Mucosa of descending colon (tissue), 3 donors: ENCODE measurements at regions not wholly inside any gene's neighbourhood (a gene's known extent, or its start where the extent isn't known, plus 50 kb on each side); places are given as distances from the start of the nearest gene placed in this dataset.

Source experiments
- ATAC-seq: fragments of 200-7000 bp; cut with Tn5 transposase; one replicate; pipeline ENCODE4 v1.9.1; 2020; ENCODE audit warnings: mild to moderate bottlenecking, moderate library complexity
- DNase-seq, 3 donors: peaks; one replicate each; pipeline ENCODE4 v3.0.0-alpha.2; 2020
- H3K36me3 ChIP-seq: fragments of 200-600 bp; one replicate; pipeline ENCODE4 v1.8.0; 2021; ENCODE audit warnings: low read depth, mild to moderate bottlenecking
- H3K4me1 ChIP-seq: fragments of 200-600 bp; one replicate; pipeline ENCODE4 v1.8.0; 2021; ENCODE audit warnings: low read depth, mild to moderate bottlenecking
- H3K4me3 ChIP-seq: fragments of 200-600 bp; one replicate; pipeline ENCODE4 v1.8.0; 2021; ENCODE audit warnings: mild to moderate bottlenecking
- H3K9me3 ChIP-seq: fragments of 200-600 bp; one replicate; pipeline ENCODE4 v1.8.0; 2021; ENCODE audit warnings: mild to moderate bottlenecking
- intact Hi-C, 2 donors: fragments of 100-400 bp; cut with DNase I in 1 of 2; cut with micrococcal nuclease in 1 of 2; formaldehyde crosslinking; loops; one replicate each; pipeline versions ENCODE4 v1.11.0 to v1.11.1; 2022; cut with DNase I, micrococcal nuclease
- TF ChIP-seq, protein P1 (sequence below): fragments of 200-600 bp; IDR thresholded peaks from one replicate; pipeline ENCODE4 v1.8.0; 2022; ENCODE audit warnings: antibody characterized with exemption, mild to moderate bottlenecking
- donor health status: DM: no; HTN: no; CAD: no; lungs with moderate emphysema.
- donor health status: DM: no; HTN: no; CAD: no.
- donor health status: DM: no; HTN: yes; CAD: no.

DNA sequence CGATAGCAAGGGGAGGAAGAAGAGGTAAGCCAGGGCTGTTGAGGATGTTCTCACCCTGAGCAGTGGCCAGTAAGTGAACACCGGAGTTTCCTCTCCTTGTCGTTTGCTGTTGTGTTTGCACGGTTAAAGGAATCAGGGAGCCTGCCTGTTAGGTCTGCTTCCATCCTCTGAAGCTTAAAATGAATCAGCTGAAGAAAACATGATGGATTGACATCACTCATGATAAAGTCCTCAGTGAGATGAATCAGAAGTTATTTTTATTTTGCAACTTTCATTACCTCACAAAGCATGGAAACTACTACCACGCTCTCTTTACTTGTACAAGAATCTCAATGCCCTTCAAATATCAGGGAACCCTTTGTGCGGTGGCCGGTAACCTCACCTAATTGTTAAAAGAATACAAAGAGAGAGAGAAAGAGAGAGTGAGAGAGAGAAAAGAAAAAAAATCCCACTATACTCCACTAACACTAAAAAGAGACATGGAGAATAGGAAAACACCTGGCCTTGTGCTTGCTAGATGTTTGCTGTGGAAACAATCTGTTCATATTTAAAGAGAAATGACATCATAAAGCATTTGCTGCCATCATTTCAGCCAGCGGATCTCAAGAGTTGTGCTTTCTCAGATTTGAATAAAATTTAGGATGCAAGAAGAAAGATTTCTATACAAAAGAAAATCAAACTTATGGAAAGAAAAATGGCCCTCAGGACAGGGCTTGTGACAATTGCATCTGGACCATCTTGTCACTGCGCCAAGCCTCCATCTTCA, 441.6 kb upstream of the SALL1 start:
- TF ChIP-seq, protein P1, sequence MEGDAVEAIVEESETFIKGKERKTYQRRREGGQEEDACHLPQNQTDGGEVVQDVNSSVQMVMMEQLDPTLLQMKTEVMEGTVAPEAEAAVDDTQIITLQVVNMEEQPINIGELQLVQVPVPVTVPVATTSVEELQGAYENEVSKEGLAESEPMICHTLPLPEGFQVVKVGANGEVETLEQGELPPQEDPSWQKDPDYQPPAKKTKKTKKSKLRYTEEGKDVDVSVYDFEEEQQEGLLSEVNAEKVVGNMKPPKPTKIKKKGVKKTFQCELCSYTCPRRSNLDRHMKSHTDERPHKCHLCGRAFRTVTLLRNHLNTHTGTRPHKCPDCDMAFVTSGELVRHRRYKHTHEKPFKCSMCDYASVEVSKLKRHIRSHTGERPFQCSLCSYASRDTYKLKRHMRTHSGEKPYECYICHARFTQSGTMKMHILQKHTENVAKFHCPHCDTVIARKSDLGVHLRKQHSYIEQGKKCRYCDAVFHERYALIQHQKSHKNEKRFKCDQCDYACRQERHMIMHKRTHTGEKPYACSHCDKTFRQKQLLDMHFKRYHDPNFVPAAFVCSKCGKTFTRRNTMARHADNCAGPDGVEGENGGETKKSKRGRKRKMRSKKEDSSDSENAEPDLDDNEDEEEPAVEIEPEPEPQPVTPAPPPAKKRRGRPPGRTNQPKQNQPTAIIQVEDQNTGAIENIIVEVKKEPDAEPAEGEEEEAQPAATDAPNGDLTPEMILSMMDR: no peak
- intact Hi-C loops: no loop called here
- DNase-seq: no peak

DNA sequence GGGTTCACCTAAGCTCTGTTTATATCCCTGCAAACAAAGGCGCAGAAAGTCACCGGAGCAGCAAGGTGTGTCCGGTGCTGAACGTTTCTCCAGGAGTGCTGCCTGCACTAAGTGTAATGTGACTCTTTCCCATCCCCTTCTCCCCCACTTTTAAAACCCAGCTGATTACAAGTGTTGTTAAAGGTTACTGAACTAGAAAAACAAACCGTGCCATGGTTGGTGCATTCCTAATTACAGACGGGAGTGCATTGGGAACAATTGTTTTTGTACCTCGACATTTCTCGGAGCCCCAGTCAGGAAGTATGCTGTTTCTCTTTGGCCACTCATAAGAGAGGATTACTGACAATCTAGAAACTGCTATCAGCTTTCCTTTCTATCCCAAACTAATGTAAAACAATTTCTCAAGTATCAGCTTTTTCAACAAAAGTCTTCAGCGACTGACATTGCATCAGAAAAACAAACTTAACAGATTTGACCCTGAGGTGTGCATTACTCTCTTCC, 441.0 kb upstream of the SALL1 start:
- Histone ChIP-seq H3K36me3 (no peaks in the 10 kb centered on the region), H3K4me1 (no peaks in the 10 kb centered on the region), H3K4me3 (no peak overlapping the region), H3K9me3 (no peaks in the 10 kb centered on the region)
- intact Hi-C loops: no loop called here
- DNase-seq (no peak), ATAC-seq (no peak)
- TF ChIP-seq, protein P1: no peak

More for the DNA sequence above, 441.6 kb upstream of the SALL1 start:
- ATAC-seq: no peak
- Histone ChIP-seq H3K36me3 (no peaks in the 10 kb centered on the region), H3K4me3 (no peak overlapping the region), H3K4me1 (no peaks in the 10 kb centered on the region), H3K9me3 (no peaks in the 10 kb centered on the region)

GRCh38 chr16:51591480-51591879, 440.4 kb upstream of the SALL1 start:
- Histone ChIP-seq H3K36me3 (no peaks in the 10 kb centered on the region), H3K9me3 (no peaks in the 10 kb centered on the region), H3K4me1 (no peaks in the 10 kb centered on the region), H3K4me3 (no peak overlapping the region)
- intact Hi-C loops: no loop called here
- TF ChIP-seq, protein P1: no peak
- no peak for DNase-seq
- ATAC-seq: no peak

DNA sequence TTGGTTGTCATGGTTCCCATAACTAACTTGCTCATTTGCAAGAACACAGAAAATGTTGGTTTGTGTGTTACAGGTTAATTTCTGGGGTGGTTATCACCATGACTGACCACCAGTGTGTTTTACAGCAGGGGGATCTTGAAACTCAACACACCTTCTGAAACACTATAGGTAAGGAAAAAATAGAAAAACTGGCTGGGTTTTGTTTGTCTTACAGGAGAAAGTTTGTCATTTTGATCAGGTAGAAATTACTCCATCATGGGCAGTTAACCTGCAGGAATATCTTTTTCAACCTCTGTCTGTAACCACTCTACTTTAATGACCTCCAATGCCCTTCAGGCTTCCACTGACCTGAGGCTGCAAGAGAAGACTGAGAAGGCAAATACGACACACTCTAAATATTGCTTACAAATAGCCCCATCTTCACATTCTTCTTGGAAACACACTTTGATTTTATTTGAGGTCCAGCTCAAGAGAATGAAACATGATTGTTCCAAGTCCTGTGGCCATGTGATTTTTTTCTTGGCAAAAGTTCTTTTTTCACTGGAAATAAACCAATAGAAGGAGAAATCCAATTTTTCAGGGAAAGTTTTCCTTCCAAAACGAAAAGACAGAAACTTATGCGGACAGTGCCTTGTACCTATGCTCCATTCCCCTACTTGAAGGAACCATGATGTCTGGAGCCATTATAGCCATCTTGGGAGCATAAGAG, 428.7 kb upstream of the SALL1 start:
- ATAC-seq: no peak
- TF ChIP-seq, protein P1: no peak
- Histone ChIP-seq H3K9me3 (no peaks in the 10 kb centered on the region), H3K4me1 (no peaks in the 10 kb centered on the region), H3K4me3 (no peak overlapping the region), H3K36me3 (no peaks in the 10 kb centered on the region)
- DNase-seq: no peak
- intact Hi-C loops: no loop called here

GRCh38 chr16:51577621-51578303, 426.7 kb upstream of the SALL1 start:
- Histone ChIP-seq H3K9me3 (no peaks in the 10 kb centered on the region), H3K4me1 (no peaks in the 10 kb centered on the region), H3K4me3 (no peak overlapping the region), H3K36me3 (no peaks in the 10 kb centered on the region)
- ATAC-seq (no peak), DNase-seq (no peak)
- intact Hi-C loops: no loop called here
- TF ChIP-seq, protein P1: no peak
